Choroid plexus epithelial cell (primary cell): ENCODE measurements at regions not wholly inside any gene's neighbourhood (a gene's known extent, or its start where the extent isn't known, plus 50 kb on each side); places are given as distances from the start of the nearest gene placed in this dataset.

Source experiments
- DNase-seq: peaks from one replicate; pipeline ENCODE4 v3.0.0-alpha.2; 2010; ENCODE audit warnings: low read depth
- H3K4me3 ChIP-seq: 2 replicates; pipeline ENCODE4 v1.5.1; 2011; ENCODE audit warnings: low read depth, mild to moderate bottlenecking, control low read depth, low read length, moderate library complexity
- TF ChIP-seq, protein P1 (sequence below): conservative IDR thresholded peaks from 2 replicates; pipeline ENCODE4 v1.5.1; 2011; ENCODE audit warnings: low read depth, mild to moderate bottlenecking, control low read depth, inconsistent platforms, low read length, moderate library complexity

DNA sequence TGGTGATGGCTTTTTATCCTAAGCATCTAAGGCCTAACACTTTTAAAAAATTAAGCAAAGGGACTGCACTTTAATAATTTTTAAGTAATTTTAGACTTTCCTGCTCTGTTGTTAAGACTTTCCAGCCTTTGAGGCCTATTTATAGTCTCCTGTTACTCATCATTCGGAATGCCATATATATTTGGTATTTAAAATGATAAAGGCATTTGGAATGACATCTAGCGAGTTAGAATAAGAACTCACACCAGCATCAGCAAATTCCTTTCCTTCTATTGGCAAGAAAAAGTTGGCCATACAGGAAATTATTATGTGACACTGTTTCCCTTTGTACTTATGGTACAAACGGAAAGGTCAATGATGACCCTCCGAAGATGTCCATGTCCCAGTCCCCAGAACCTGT lies 88.1 kb upstream of the STMND1 start:
- no peak overlapping the region for H3K4me3 ChIP-seq
- DNase-seq = peak; percentile 85
- TF ChIP-seq, protein P1, sequence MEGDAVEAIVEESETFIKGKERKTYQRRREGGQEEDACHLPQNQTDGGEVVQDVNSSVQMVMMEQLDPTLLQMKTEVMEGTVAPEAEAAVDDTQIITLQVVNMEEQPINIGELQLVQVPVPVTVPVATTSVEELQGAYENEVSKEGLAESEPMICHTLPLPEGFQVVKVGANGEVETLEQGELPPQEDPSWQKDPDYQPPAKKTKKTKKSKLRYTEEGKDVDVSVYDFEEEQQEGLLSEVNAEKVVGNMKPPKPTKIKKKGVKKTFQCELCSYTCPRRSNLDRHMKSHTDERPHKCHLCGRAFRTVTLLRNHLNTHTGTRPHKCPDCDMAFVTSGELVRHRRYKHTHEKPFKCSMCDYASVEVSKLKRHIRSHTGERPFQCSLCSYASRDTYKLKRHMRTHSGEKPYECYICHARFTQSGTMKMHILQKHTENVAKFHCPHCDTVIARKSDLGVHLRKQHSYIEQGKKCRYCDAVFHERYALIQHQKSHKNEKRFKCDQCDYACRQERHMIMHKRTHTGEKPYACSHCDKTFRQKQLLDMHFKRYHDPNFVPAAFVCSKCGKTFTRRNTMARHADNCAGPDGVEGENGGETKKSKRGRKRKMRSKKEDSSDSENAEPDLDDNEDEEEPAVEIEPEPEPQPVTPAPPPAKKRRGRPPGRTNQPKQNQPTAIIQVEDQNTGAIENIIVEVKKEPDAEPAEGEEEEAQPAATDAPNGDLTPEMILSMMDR = no peak

DNA sequence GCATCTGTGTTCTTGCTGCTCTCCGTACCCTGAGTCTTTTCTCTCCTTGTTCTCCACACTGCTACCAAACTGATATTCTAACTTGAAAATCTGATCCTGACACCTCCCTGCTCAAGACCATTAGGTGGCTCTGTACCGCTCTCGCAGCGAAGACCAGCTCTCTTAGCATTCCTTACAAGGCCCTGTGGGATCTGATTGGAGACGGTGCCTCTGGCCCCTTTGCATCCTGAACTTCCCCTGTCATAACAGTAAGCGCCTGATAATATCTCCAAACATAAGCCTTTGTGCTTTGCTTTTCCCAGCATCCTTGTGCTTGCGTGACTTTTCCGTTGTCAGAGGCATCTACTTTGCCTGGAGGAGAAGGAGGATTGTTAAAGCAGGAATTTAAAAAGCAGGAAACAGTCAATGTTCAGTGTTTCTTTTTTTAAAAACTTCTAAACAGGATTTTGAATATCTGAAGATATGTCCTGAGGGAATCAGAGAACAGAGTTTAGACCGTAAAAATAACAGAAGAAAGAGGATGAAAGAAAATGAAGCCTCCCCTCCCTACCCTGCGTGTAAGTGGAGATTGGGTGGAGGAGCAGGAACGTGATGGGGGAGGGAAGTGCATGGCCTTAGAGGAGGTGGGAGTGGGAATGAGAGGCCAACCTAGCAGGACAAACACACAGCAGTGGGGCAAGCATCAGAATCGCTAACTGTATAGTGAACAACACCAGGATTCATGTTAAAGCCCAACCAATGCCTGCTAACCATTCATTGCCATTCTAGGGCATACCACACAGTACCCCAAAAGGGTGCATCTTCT lies 89.2 kb upstream of the STMND1 start:
- H3K4me3 ChIP-seq = no peak overlapping the region
- peak; percentile 83 for DNase-seq
- TF ChIP-seq, protein P1 = peak; percentile 67

DNA sequence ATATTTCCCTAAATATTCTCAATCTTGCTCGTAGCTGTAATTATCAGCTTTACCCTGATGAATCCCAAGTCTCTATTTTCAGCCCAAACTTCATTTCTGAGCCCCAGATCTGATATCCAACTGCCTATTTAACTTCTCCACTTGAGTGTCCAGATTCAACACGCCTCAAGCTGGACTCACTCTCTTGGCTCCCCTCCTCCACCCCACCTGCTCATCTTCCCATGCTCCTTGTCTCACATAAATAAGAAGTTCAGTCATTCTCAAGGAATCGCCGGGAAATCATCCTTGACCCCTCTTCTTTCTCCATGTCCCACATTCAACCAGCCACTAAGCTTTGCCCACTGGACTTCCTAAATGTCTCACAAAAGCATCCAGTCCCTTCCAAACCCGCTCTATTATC lies 89.9 kb upstream of the STMND1 start:
- no peak overlapping the region for H3K4me3 ChIP-seq

DNA sequence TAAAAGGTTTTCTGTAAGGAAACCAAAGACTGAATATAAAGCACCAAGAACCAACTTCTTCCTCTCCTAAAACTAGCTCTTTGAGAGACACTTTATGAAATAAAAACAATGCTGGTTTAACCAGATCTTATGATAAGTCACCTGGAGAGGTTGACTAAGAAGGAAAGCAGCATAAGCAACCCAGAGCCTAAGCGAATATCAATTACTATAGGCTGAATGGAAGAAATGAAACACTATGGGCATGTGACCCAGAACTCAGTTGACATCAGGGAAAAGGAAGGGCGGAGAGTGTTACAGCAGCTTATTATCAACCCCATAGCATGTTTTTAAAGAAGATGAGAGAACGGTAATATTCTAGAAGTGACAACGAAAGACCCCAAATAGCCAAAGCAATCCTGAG lies 94.1 kb upstream of the STMND1 start:
- TF ChIP-seq, protein P1 = no peak
- DNase-seq = no peak
- H3K4me3 ChIP-seq = no peak overlapping the region

More for the DNA sequence above, 89.9 kb upstream of the STMND1 start:
- no peak for DNase-seq
- TF ChIP-seq, protein P1 = no peak

DNA sequence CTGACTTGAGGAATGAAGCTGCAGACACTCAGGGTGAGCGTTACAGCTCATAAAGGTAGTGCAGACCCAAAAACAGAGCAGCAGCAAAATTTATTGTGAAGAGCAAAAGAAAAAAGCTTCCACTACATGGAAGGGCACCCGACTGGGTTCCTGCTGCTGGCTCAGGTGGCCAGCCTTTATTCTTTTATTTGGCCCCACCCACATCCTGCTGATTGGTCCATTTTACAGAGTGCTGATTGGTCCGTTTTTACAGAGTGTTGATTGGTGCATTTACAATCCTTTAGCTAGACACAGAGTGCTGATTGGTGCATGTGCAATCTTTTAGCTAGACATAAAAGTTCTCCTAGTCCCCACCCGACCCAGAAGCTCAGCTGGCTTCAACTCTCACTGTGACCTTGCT lies 95.3 kb upstream of the STMND1 start:
- TF ChIP-seq, protein P1 = no peak
- no peak for DNase-seq

DNA sequence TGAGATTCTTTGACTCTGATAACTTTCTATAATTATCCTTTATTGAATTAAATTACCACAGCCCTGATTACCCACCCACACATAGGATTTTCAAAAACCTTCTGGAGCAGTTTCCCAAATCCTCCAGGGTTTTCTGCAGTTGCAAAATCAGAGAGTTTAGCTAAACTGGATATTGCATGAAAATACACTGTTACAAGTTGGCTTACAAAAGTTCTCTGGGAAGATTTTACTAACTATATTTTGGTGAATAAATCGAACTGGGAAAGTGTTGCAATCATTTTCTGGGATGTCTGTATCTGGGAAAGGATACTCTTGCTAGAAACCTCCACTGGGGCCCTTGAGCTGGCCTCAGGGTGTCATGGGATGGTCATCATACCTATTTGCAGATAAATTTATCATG lies 97.6 kb upstream of the STMND1 start:
- no peak for DNase-seq
- no peak overlapping the region for H3K4me3 ChIP-seq
- TF ChIP-seq, protein P1 = no peak

More for the DNA sequence above, 95.3 kb upstream of the STMND1 start:
- H3K4me3 ChIP-seq = no peak overlapping the region

DNA sequence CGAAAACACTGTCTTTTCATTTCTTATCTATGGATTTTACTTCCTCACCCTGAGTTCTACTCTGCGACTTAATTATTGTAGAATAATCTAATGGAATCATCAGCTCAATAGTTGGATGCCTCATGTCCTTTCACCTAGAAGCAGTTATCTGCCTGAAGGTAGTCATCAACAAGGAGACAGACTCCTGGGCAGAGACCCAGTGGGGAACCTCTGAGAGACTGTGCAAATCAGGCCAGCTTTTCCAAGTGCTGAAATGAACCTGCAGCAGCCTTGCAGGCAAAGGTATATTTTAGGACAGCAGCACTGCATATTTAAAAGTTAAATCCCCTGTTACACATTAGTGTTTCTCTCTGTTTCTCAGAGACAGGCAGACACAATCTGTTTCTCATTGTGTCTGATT lies 99.7 kb upstream of the STMND1 start:
- peak; percentile 20 for DNase-seq
- no peak overlapping the region for H3K4me3 ChIP-seq

More for the DNA sequence above, 99.7 kb upstream of the STMND1 start:
- TF ChIP-seq, protein P1 = no peak
